GM12878 (cell line): ENCODE measurements at regions not wholly inside any gene's neighbourhood (a gene's known extent, or its start where the extent isn't known, plus 50 kb on each side); places are given as distances from the start of the nearest gene placed in this dataset.

ENCODE experiments used
- ATAC-seq: fragments of 200-7000 bp; cut with Tn5 transposase; 3 replicates; pipeline ENCODE4 v1.9.1; 2020; ENCODE audit warnings: mild to moderate bottlenecking, moderate library complexity
- BruUV-seq: library from RNA; stranded (reverse); fragments of 400-500 nt; replicated peaks from 2 replicates; lab custom pipeline; 2021; lab: Mats Ljungman, UMichigan
- CTCF ChIA-PET: fragments of 300-600 bp; sonication (Branson Sonifier 250); formaldehyde crosslinking; extraction: SDS; loops from one replicate; lab custom pipeline; 2021; ENCODE audit warnings: inconsistent platforms; lab: Yijun Ruan, JAX
- POLR2A ChIA-PET: fragments of 350-600 bp; formaldehyde crosslinking; extraction: SDS; loops from one replicate; lab custom pipeline; 2021; ENCODE audit warnings: inconsistent platforms; lab: Charles Lee
- RAD21 ChIA-PET: fragments of 300-600 bp; sonication (Branson Sonifier 250); formaldehyde crosslinking; loops from one replicate; lab custom pipeline; 2023; ENCODE audit warnings: antibody characterized with exemption; ENCODE audit not compliant: unreplicated experiment; lab: Charles Lee
- SMC1A ChIA-PET: fragments of 300-600 bp; sonication (Branson Sonifier 250); formaldehyde crosslinking; loops from one replicate; lab custom pipeline; 2023; ENCODE audit not compliant: unreplicated experiment, uncharacterized antibody; lab: Charles Lee
- DNase-seq: peaks from one replicate; pipeline ENCODE4 v3.0.0-alpha.2; 2011; ENCODE audit warnings: low read depth, low spot score
- FAIRE-seq: peaks from 3 replicates; lab custom pipeline; 2011; peaks lifted over from hg19 to GRCh38; lab: Jason Lieb, UNC
- H2AFZ ChIP-seq: 2 replicates; pipeline ENCODE4 v1.6.0; 2011; ENCODE audit warnings: low read depth, low read length, control low read depth; ENCODE audit not compliant: control insufficient read depth
- H3K27ac ChIP-seq: 2 replicates; pipeline ENCODE4 v1.5.1; 2011; ENCODE audit warnings: control low read depth; ENCODE audit not compliant: control insufficient read depth, insufficient read depth
- H3K27me3 ChIP-seq, 2 experiments: replicated peaks in 1 of 2; 2 replicates each; pipeline versions ENCODE4 v1.6.0 to v1.6.1; 2011; ENCODE audit warnings: low read length in 1 of 2; ENCODE audit not compliant: control insufficient read depth in 2 of 2, insufficient read depth in 2 of 2
- H3K36me3 ChIP-seq, 2 experiments: 2 replicates each; pipeline ENCODE4 v1.5.1; 2011; ENCODE audit warnings: low read length in 1 of 2; ENCODE audit not compliant: control insufficient read depth in 2 of 2, insufficient read depth in 2 of 2
- H3K4me1 ChIP-seq: 2 replicates; pipeline ENCODE4 v1.6.1; 2011; ENCODE audit warnings: mild to moderate bottlenecking, low read length, moderate library complexity, mixed read lengths; ENCODE audit not compliant: control insufficient read depth, insufficient read depth
- H3K4me2 ChIP-seq: 2 replicates; pipeline ENCODE4 v1.6.0; 2011; ENCODE audit warnings: control low read depth; ENCODE audit not compliant: control insufficient read depth, insufficient read depth
- H3K4me3 ChIP-seq: fragments of 200-600 bp; sonication (generic); 2 replicates; pipeline ENCODE4 v1.5.1; 2016
- H3K79me2 ChIP-seq: 2 replicates; pipeline ENCODE4 v1.6.0; 2011; ENCODE audit warnings: low read length; ENCODE audit not compliant: control insufficient read depth, insufficient read depth
- H3K9ac ChIP-seq: 2 replicates; pipeline ENCODE4 v1.8.0; 2011; ENCODE audit warnings: low read length, control low read depth, mixed read lengths; ENCODE audit not compliant: control insufficient read depth, insufficient read depth
- H3K9me3 ChIP-seq: replicated peaks from 3 replicates; pipeline ENCODE4 v1.5.1; 2011; ENCODE audit warnings: mild to moderate bottlenecking, low read length; ENCODE audit not compliant: control insufficient read depth, insufficient read depth
- H4K20me1 ChIP-seq: 2 replicates; pipeline ENCODE4 v1.6.0; 2011; ENCODE audit not compliant: control insufficient read depth, insufficient read depth
- CBX3 ChIP-seq: fragments of 200-600 bp; sonication (generic); IDR thresholded peaks from 2 replicates; pipeline ENCODE4 v1.6.1; 2016; ENCODE audit warnings: low read depth, borderline replicate concordance
- GATAD2B ChIP-seq: fragments of 450-650 bp; conservative IDR thresholded peaks from 2 replicates; pipeline ENCODE4 v1.6.1; 2017; ENCODE audit warnings: low read depth, mild to moderate bottlenecking, moderate library complexity
- IKZF2 ChIP-seq, 2 experiments: fragments of 450-650 bp; IDR thresholded peaks; 2 replicates each; pipeline ENCODE4 v1.6.1; 2017; ENCODE audit warnings: mild to moderate bottlenecking in 2 of 2, moderate library complexity in 2 of 2
- KDM1A ChIP-seq: fragments of 200-600 bp; sonication (generic); IDR thresholded peaks from 2 replicates; pipeline ENCODE4 v1.6.1; 2016; ENCODE audit warnings: borderline replicate concordance
- NFYA ChIP-seq: IDR thresholded peaks from 2 replicates; pipeline ENCODE4 v1.6.1; 2011; ENCODE audit warnings: low read depth, mild to moderate bottlenecking, low read length, improper control_type of control experiment, borderline replicate concordance
- RBBP5 ChIP-seq: fragments of 200-600 bp; sonication (generic); conservative IDR thresholded peaks from 2 replicates; pipeline ENCODE4 v1.6.1; 2016
- ZNF274 ChIP-seq: IDR thresholded peaks from one replicate; pipeline ENCODE4 v1.8.0; 2011; ENCODE audit not compliant: insufficient read length, insufficient read depth
- ZZZ3 ChIP-seq: IDR thresholded peaks from 2 replicates; pipeline ENCODE4 v1.6.1; 2011; ENCODE audit warnings: low read depth; ENCODE audit not compliant: control insufficient read depth, insufficient read length
- WGBS: methylation state at CpG from one replicate; pipeline ENCODE4 v1.1.6; 2016; ENCODE audit warnings: low lambda C conversion rate; ENCODE audit not compliant: insufficient replicate concordance, insufficient coverage; ENCODE audit errors: missing lambda C conversion rate; 5-methylcytosine and 5-hydroxymethylcytosine counted together
- in situ Hi-C: fragments of 300-500 bp; cut with MboI; formaldehyde crosslinking; loops from 9 replicates; pipeline ENCODE4 v1.14.3; 2018; ENCODE audit warnings: mixed read lengths
- intact Hi-C: fragments of 100-400 bp; cut with micrococcal nuclease; formaldehyde crosslinking; loops from one replicate; pipeline ENCODE4 v1.14.2; 2022; ENCODE audit not compliant: unreplicated experiment
- TF ChIP-seq, protein P1 (sequence below): fragments of 450-650 bp; IDR thresholded peaks from 2 replicates; pipeline ENCODE4 v1.6.1; 2016; ENCODE audit warnings: mild to moderate bottlenecking, moderate library complexity, borderline replicate concordance
- TF ChIP-seq, protein P2 (sequence below): fragments of 450-650 bp; IDR thresholded peaks from 2 replicates; pipeline ENCODE4 v1.6.1; 2016; ENCODE audit warnings: mild to moderate bottlenecking
- TF ChIP-seq, protein P3 (sequence below): fragments of 150-350 bp; IDR thresholded peaks from 2 replicates; pipeline ENCODE4 v1.6.1; 2016; ENCODE audit warnings: low read depth, low read length
- TF ChIP-seq, protein P4 (sequence below): fragments of 450-650 bp; IDR thresholded peaks from 2 replicates; pipeline ENCODE4 v1.6.1; 2018; ENCODE audit warnings: mild to moderate bottlenecking, low read depth, moderate library complexity; ENCODE audit not compliant: partially characterized antibody

DNA sequence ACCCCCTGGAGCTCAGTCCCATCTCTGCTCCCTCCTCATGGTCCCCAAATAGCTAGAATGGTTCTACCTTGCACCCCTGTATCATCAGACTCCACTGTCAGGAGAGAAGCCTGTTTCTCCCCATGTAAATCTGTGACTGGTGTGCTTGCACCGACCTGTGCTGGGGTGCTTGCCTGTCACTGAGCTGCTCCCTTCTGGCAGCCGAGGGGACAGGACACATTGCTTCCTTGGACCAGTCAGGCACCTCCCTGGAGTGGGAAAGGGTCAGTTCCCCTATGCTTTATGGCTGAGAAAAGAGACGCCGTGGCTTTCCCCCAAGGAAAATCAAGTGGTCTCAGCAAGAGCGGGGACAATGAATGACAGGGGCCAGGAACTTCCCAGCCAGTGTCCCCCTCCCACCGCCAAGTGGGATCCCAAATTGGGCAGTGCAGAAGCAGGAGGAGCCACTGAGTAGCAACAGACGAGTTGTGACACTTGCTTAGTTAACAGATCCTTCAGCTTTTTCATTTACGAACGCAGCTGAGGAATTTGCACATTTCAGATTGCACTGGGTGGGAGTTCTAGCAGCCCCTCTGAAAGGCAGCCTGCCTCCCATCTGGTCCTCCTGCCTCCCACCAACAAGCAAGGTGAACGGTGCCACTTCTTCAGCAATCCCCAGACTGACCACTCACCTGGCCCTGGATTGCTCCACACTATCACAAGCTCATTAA is 156.4 kb downstream of the KATNIP start:
- CTCF ChIA-PET, result no interaction called here
- SMC1A ChIA-PET, result no interaction called here
- ATAC-seq (no peak), DNase-seq (no peak), FAIRE-seq (no peak)
- H3K9ac ChIP-seq, result no peak overlapping the region
- no peaks in the 10 kb centered on the region for H3K4me1 ChIP-seq
- POLR2A ChIA-PET, result no interaction called here
- H3K36me3 ChIP-seq, result no peaks in the 10 kb centered on the region; a peak in 1 of 4 replicates
- H3K9me3 ChIP-seq, result no peaks in the 10 kb centered on the region
- intact Hi-C loops (no loop called here), in situ Hi-C loops (no loop called here)
- no peak overlapping the region for H3K27ac ChIP-seq
- H3K4me3 ChIP-seq, result no peak overlapping the region
- H3K27me3 ChIP-seq, result no peaks in the 10 kb centered on the region
- no peaks in the 10 kb centered on the region for H3K79me2 ChIP-seq
- H3K4me2 ChIP-seq, result no peak overlapping the region
- no peaks in the 10 kb centered on the region for H4K20me1 ChIP-seq
- 82% methylated on average over 10 of the region's 10 CpGs for WGBS
- RAD21 ChIA-PET, result no interaction called here
- no TSS peak for BruUV-seq
- H2AFZ ChIP-seq, result no peak overlapping the region
- TF ChIP-seq, protein P1, sequence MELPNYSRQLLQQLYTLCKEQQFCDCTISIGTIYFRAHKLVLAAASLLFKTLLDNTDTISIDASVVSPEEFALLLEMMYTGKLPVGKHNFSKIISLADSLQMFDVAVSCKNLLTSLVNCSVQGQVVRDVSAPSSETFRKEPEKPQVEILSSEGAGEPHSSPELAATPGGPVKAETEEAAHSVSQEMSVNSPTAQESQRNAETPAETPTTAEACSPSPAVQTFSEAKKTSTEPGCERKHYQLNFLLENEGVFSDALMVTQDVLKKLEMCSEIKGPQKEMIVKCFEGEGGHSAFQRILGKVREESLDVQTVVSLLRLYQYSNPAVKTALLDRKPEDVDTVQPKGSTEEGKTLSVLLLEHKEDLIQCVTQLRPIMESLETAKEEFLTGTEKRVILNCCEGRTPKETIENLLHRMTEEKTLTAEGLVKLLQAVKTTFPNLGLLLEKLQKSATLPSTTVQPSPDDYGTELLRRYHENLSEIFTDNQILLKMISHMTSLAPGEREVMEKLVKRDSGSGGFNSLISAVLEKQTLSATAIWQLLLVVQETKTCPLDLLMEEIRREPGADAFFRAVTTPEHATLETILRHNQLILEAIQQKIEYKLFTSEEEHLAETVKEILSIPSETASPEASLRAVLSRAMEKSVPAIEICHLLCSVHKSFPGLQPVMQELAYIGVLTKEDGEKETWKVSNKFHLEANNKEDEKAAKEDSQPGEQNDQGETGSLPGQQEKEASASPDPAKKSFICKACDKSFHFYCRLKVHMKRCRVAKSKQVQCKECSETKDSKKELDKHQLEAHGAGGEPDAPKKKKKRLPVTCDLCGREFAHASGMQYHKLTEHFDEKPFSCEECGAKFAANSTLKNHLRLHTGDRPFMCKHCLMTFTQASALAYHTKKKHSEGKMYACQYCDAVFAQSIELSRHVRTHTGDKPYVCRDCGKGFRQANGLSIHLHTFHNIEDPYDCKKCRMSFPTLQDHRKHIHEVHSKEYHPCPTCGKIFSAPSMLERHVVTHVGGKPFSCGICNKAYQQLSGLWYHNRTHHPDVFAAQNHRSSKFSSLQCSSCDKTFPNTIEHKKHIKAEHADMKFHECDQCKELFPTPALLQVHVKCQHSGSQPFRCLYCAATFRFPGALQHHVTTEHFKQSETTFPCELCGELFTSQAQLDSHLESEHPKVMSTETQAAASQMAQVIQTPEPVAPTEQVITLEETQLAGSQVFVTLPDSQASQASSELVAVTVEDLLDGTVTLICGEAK, result no peak
- TF ChIP-seq RBBP5, result no peak
- TF ChIP-seq NFYA, result no peak
- TF ChIP-seq ZNF274, result no peak
- no peak for TF ChIP-seq IKZF2 (IDR thresholded peaks at IDR 0.05)
- TF ChIP-seq, protein P2, sequence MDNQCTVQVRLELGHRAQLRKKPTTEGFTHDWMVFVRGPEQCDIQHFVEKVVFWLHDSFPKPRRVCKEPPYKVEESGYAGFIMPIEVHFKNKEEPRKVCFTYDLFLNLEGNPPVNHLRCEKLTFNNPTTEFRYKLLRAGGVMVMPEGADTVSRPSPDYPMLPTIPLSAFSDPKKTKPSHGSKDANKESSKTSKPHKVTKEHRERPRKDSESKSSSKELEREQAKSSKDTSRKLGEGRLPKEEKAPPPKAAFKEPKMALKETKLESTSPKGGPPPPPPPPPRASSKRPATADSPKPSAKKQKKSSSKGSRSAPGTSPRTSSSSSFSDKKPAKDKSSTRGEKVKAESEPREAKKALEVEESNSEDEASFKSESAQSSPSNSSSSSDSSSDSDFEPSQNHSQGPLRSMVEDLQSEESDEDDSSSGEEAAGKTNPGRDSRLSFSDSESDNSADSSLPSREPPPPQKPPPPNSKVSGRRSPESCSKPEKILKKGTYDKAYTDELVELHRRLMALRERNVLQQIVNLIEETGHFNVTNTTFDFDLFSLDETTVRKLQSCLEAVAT, result no peak
- no peak for TF ChIP-seq CBX3
- no peak for TF ChIP-seq KDM1A
- no peak for TF ChIP-seq ZZZ3
- TF ChIP-seq, protein P3, sequence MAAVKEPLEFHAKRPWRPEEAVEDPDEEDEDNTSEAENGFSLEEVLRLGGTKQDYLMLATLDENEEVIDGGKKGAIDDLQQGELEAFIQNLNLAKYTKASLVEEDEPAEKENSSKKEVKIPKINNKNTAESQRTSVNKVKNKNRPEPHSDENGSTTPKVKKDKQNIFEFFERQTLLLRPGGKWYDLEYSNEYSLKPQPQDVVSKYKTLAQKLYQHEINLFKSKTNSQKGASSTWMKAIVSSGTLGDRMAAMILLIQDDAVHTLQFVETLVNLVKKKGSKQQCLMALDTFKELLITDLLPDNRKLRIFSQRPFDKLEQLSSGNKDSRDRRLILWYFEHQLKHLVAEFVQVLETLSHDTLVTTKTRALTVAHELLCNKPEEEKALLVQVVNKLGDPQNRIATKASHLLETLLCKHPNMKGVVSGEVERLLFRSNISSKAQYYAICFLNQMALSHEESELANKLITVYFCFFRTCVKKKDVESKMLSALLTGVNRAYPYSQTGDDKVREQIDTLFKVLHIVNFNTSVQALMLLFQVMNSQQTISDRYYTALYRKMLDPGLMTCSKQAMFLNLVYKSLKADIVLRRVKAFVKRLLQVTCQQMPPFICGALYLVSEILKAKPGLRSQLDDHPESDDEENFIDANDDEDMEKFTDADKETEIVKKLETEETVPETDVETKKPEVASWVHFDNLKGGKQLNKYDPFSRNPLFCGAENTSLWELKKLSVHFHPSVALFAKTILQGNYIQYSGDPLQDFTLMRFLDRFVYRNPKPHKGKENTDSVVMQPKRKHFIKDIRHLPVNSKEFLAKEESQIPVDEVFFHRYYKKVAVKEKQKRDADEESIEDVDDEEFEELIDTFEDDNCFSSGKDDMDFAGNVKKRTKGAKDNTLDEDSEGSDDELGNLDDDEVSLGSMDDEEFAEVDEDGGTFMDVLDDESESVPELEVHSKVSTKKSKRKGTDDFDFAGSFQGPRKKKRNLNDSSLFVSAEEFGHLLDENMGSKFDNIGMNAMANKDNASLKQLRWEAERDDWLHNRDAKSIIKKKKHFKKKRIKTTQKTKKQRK, result no peak
- TF ChIP-seq, protein P4, sequence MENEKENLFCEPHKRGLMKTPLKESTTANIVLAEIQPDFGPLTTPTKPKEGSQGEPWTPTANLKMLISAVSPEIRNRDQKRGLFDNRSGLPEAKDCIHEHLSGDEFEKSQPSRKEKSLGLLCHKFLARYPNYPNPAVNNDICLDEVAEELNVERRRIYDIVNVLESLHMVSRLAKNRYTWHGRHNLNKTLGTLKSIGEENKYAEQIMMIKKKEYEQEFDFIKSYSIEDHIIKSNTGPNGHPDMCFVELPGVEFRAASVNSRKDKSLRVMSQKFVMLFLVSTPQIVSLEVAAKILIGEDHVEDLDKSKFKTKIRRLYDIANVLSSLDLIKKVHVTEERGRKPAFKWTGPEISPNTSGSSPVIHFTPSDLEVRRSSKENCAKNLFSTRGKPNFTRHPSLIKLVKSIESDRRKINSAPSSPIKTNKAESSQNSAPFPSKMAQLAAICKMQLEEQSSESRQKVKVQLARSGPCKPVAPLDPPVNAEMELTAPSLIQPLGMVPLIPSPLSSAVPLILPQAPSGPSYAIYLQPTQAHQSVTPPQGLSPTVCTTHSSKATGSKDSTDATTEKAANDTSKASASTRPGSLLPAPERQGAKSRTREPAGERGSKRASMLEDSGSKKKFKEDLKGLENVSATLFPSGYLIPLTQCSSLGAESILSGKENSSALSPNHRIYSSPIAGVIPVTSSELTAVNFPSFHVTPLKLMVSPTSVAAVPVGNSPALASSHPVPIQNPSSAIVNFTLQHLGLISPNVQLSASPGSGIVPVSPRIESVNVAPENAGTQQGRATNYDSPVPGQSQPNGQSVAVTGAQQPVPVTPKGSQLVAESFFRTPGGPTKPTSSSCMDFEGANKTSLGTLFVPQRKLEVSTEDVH, result no peak
- no peak for TF ChIP-seq GATAD2B
